HepG2 (cell line): ENCODE measurements at regions not wholly inside any gene's neighbourhood (a gene's known extent, or its start where the extent isn't known, plus 50 kb on each side); places are given as distances from the start of the nearest gene placed in this dataset.
A peak's percentile ranks its signal among the peaks of the same experiment; 100 is the strongest.

ENCODE experiments used
- ARID5B ChIP-seq: IDR thresholded peaks from 2 replicates; pipeline ENCODE4 v1.4.0; 2020; ENCODE audit warnings: mild to moderate bottlenecking, missing genetic modification reagents
- CC2D1A ChIP-seq: sonication (generic); formaldehyde crosslinking; IDR thresholded peaks from 2 replicates; pipeline ENCODE4 v1.8.1; 2023; ENCODE audit warnings: mild to moderate bottlenecking, missing genetic modification reagents
- CREB1 ChIP-seq, 2 experiments: fragments of 450-650 bp in 1 of 2; IDR thresholded peaks; 2 replicates each; pipeline ENCODE4 v1.6.1; 2016 to 2017; ENCODE audit warnings: control low read depth in 1 of 2, mild to moderate bottlenecking in 1 of 2, missing compliant biosample characterization in 1 of 2, missing genetic modification characterization in 1 of 2
- FOXA1 ChIP-seq, 2 experiments: fragments of 450-650 bp in 1 of 2; sonication (generic) in 1 of 2; formaldehyde crosslinking in 1 of 2; IDR thresholded peaks; 2 replicates each; pipeline versions ENCODE4 v1.4.0 to v1.6.1; 2016 to 2020; ENCODE audit warnings: missing genetic modification reagents in 1 of 2
- FOXP1 ChIP-seq, 2 experiments: fragments of 450-650 bp in 1 of 2; IDR thresholded peaks; 2 replicates each; pipeline ENCODE4 v1.6.1; 2017 to 2018; ENCODE audit warnings: antibody characterized with exemption in 1 of 2
- HNRNPL ChIP-seq: fragments of 200-400 bp; formaldehyde crosslinking; IDR thresholded peaks from 2 replicates; pipeline ENCODE4 v1.6.1; 2017; ENCODE audit warnings: mild to moderate bottlenecking, low read depth, low read length
- KDM3A ChIP-seq: IDR thresholded peaks from 2 replicates; pipeline ENCODE4 v1.6.1; 2018; ENCODE audit warnings: low read depth, missing compliant biosample characterization
- SETDB1 ChIP-seq: sonication (generic); formaldehyde crosslinking; IDR thresholded peaks from 2 replicates; pipeline ENCODE4 v1.5.1; 2020; ENCODE audit warnings: missing genetic modification reagents, mild to moderate bottlenecking, borderline replicate concordance
- THAP9 ChIP-seq: sonication (generic); formaldehyde crosslinking; IDR thresholded peaks from 2 replicates; pipeline ENCODE4; 2020; ENCODE audit warnings: missing genetic modification reagents, mild to moderate bottlenecking, borderline replicate concordance
- ZC3H4 ChIP-seq: sonication (generic); formaldehyde crosslinking; IDR thresholded peaks from 2 replicates; pipeline ENCODE4 v1.4.0; 2020; ENCODE audit warnings: missing genetic modification reagents, borderline replicate concordance
- ZNF136 ChIP-seq: sonication (generic); formaldehyde crosslinking; IDR thresholded peaks from 2 replicates; pipeline ENCODE4 v1.8.1; 2022; ENCODE audit warnings: low read depth, mild to moderate bottlenecking, moderate library complexity, missing genetic modification reagents
- ZNF225 ChIP-seq: sonication (generic); formaldehyde crosslinking; IDR thresholded peaks from 2 replicates; pipeline ENCODE4 v1.4.0; 2020; ENCODE audit warnings: mild to moderate bottlenecking, missing genetic modification reagents
- ZNF460 ChIP-seq: sonication (generic); formaldehyde crosslinking; IDR thresholded peaks from 2 replicates; pipeline ENCODE4 v1.5.1; 2020; ENCODE audit warnings: missing genetic modification reagents, mild to moderate bottlenecking, borderline replicate concordance
- ZNF530 ChIP-seq: sonication (generic); formaldehyde crosslinking; IDR thresholded peaks from 2 replicates; pipeline ENCODE4 v1.5.0; 2020; ENCODE audit warnings: low read depth, mild to moderate bottlenecking, missing genetic modification reagents
- ZNF703 ChIP-seq: sonication (generic); formaldehyde crosslinking; IDR thresholded peaks from 2 replicates; pipeline ENCODE4 v1.5.1; 2020; ENCODE audit warnings: missing genetic modification reagents, mild to moderate bottlenecking, moderate library complexity, borderline replicate concordance
- ZNF773 ChIP-seq: sonication (generic); formaldehyde crosslinking; IDR thresholded peaks from 2 replicates; pipeline ENCODE4 v1.4.0; 2020; ENCODE audit warnings: missing genetic modification reagents, borderline replicate concordance
- ZSCAN31 ChIP-seq: sonication (generic); formaldehyde crosslinking; IDR thresholded peaks from 2 replicates; pipeline ENCODE4 v1.5.0; 2020; ENCODE audit warnings: low read depth, mild to moderate bottlenecking, missing genetic modification reagents
- TF ChIP-seq, protein P1 (sequence below): sonication (generic); formaldehyde crosslinking; conservative IDR thresholded peaks from 2 replicates; pipeline ENCODE4 v1.4.0; 2020; ENCODE audit warnings: mild to moderate bottlenecking, missing genetic modification reagents, moderate library complexity

GRCh38 chr17:72340836-72341235 lies 220.0 kb downstream of the SOX9 start (continued):
- TF ChIP-seq ZNF703 (CRISPR knock-in tag) (no peak), ZNF225 (CRISPR knock-in tag) (no peak), ZNF136 (CRISPR knock-in tag) (no peak), ZNF460 (CRISPR knock-in tag) (no peak), CC2D1A (CRISPR knock-in tag) (no peak), FOXA1 (IDR thresholded peaks at IDR 0.05) (no peak), FOXA1 (CRISPR knock-in tag; IDR thresholded peaks at IDR 0.05) (0 out of 2 replicates have a peak, but pooled peaks have one; percentile 37), ARID5B (CRISPR knock-in tag) (peak; percentile 83), SETDB1 (CRISPR knock-in tag) (no peak), HNRNPL (no peak), ZNF530 (CRISPR knock-in tag) (no peak), ZSCAN31 (CRISPR knock-in tag) (no peak), ZC3H4 (CRISPR knock-in tag) (no peak), THAP9 (CRISPR knock-in tag) (no peak), KDM3A (CRISPR knock-in tag) (no peak), CREB1 (IDR thresholded peaks at IDR 0.05) (0 out of 2 replicates have a peak, but pooled peaks have one; percentile 34), CREB1 (CRISPR knock-in tag; IDR thresholded peaks at IDR 0.05) (peak; percentile 49; the same call in 1 of the 2 replicates), ZNF773 (CRISPR knock-in tag) (no peak), FOXP1 (IDR thresholded peaks at IDR 0.05) (no peak), FOXP1 (CRISPR knock-in tag; IDR thresholded peaks at IDR 0.05) (0 out of 2 replicates have a peak, but pooled peaks have one; percentile 53)
- TF ChIP-seq, protein P1, sequence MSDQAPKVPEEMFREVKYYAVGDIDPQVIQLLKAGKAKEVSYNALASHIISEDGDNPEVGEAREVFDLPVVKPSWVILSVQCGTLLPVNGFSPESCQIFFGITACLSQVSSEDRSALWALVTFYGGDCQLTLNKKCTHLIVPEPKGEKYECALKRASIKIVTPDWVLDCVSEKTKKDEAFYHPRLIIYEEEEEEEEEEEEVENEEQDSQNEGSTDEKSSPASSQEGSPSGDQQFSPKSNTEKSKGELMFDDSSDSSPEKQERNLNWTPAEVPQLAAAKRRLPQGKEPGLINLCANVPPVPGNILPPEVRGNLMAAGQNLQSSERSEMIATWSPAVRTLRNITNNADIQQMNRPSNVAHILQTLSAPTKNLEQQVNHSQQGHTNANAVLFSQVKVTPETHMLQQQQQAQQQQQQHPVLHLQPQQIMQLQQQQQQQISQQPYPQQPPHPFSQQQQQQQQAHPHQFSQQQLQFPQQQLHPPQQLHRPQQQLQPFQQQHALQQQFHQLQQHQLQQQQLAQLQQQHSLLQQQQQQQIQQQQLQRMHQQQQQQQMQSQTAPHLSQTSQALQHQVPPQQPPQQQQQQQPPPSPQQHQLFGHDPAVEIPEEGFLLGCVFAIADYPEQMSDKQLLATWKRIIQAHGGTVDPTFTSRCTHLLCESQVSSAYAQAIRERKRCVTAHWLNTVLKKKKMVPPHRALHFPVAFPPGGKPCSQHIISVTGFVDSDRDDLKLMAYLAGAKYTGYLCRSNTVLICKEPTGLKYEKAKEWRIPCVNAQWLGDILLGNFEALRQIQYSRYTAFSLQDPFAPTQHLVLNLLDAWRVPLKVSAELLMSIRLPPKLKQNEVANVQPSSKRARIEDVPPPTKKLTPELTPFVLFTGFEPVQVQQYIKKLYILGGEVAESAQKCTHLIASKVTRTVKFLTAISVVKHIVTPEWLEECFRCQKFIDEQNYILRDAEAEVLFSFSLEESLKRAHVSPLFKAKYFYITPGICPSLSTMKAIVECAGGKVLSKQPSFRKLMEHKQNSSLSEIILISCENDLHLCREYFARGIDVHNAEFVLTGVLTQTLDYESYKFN: peak; percentile 69
